NOMO-1 (cell line): ENCODE measurements at regions not wholly inside any gene's neighbourhood (a gene's known extent, or its start where the extent isn't known, plus 50 kb on each side); places are given as distances from the start of the nearest gene placed in this dataset.
"Not testable (repeated sequence)": the region's sequence is repeated elsewhere in the genome, so short reads cannot be mapped to it uniquely, and the experiment has no call there.

ENCODE experiments used
- DNase-seq, 2 experiments: peaks; one replicate each; lab custom pipeline; 2025; ENCODE audit not compliant: unreplicated experiment in 2 of 2; lab: John Stamatoyannopoulos, UW

- DNase-seq: no peak
These were observed 388.9 kb upstream of the CDH10 start for GRCh38 chr5:25033658-25034057.

GRCh38 chr5:25029004-25029403 lies 384.2 kb upstream of the CDH10 start:
- no peak for DNase-seq

- DNase-seq: no peak
These were observed 382.7 kb upstream of the CDH10 start for GRCh38 chr5:25027526-25027925.

- DNase-seq: no peak
These were observed 382.3 kb upstream of the CDH10 start for GRCh38 chr5:25027061-25027460.

- DNase-seq: no peak
These were observed 381.1 kb upstream of the CDH10 start for GRCh38 chr5:25025831-25026230.

- no peak for DNase-seq
These were observed 375.7 kb upstream of the CDH10 start for GRCh38 chr5:25020454-25020853.

GRCh38 chr5:25009063-25009462 lies 364.3 kb upstream of the CDH10 start:
- no peak for DNase-seq

- DNase-seq: peak; percentile 90 to 99
These were observed 362.0 kb upstream of the CDH10 start for GRCh38 chr5:25006734-25007133.

GRCh38 chr5:25006237-25006636 lies 361.5 kb upstream of the CDH10 start:
- peak; percentile 28 to 80 for DNase-seq

- no peak for DNase-seq
These were observed 360.7 kb upstream of the CDH10 start for GRCh38 chr5:25005431-25005830.

- DNase-seq: no peak
These were observed 357.6 kb upstream of the CDH10 start for GRCh38 chr5:25002371-25002770.

GRCh38 chr5:24999732-25000131 lies 355.0 kb upstream of the CDH10 start:
- no peak for DNase-seq

GRCh38 chr5:24998641-24999040 lies 353.9 kb upstream of the CDH10 start:
- no peak for DNase-seq

- no peak for DNase-seq
These were observed 341.5 kb upstream of the CDH10 start for GRCh38 chr5:24986326-24986725.

- DNase-seq: not testable (repeated sequence)
These were observed 333.8 kb upstream of the CDH10 start for GRCh38 chr5:24978552-24978951.

GRCh38 chr5:24963611-24964010 lies 318.8 kb upstream of the CDH10 start:
- no peak for DNase-seq

- DNase-seq: no peak
These were observed 278.6 kb upstream of the CDH10 start for GRCh38 chr5:24923400-24923799.

GRCh38 chr5:24918676-24919075 lies 273.9 kb upstream of the CDH10 start:
- DNase-seq: no peak

GRCh38 chr5:24916863-24917262 lies 272.1 kb upstream of the CDH10 start:
- no peak for DNase-seq

- DNase-seq: no peak
These were observed 264.4 kb upstream of the CDH10 start for GRCh38 chr5:24909210-24909609.

- no peak for DNase-seq
These were observed 261.9 kb upstream of the CDH10 start for GRCh38 chr5:24906689-24907088.

- DNase-seq: peak; percentile 98 to 100
These were observed 260.3 kb upstream of the CDH10 start for GRCh38 chr5:24904981-24905517.

- peak; percentile 79 to 96 for DNase-seq
These were observed 254.4 kb upstream of the CDH10 start for GRCh38 chr5:24899180-24899579.
